SHP77 treated with DMSO at 0.1 percent for 48 hours (cell line): ENCODE measurements at regions not wholly inside any gene's neighbourhood (a gene's known extent, or its start where the extent isn't known, plus 50 kb on each side); places are given as distances from the start of the nearest gene placed in this dataset.
"Not testable (repeated sequence)": the region's sequence is repeated elsewhere in the genome, so short reads cannot be mapped to it uniquely, and the experiment has no call there.

Source experiments
- DNase-seq: peaks from one replicate; lab custom pipeline; 2025; lab: John Stamatoyannopoulos, UW

GRCh38 chr6:169923468-169924464 lies 172.3 kb downstream of the ERMARD start:
- DNase-seq = no peak

- DNase-seq = no peak
Measured at GRCh38 chr6:169921853-169922824, 170.7 kb downstream of the ERMARD start.

GRCh38 chr6:169921217-169921616 lies 169.8 kb downstream of the ERMARD start:
- DNase-seq = no peak

- no peak for DNase-seq
Measured at GRCh38 chr6:169920359-169921020, 169.1 kb downstream of the ERMARD start.

- DNase-seq = no peak
Measured at GRCh38 chr6:169918954-169919549, 167.6 kb downstream of the ERMARD start.

GRCh38 chr6:169918239-169918953 lies 167.0 kb downstream of the ERMARD start:
- peak; percentile 12 for DNase-seq

- DNase-seq = no peak
Measured at GRCh38 chr6:169917153-169917552, 165.7 kb downstream of the ERMARD start.

- DNase-seq = no peak
Measured at GRCh38 chr6:169915769-169916550, 164.5 kb downstream of the ERMARD start.

- DNase-seq = not testable (repeated sequence)
Measured at GRCh38 chr6:169913745-169914144, 162.3 kb downstream of the ERMARD start.

GRCh38 chr6:169913096-169913638 lies 161.7 kb downstream of the ERMARD start:
- DNase-seq = no peak

GRCh38 chr6:169912266-169913095 lies 161.1 kb downstream of the ERMARD start:
- no peak for DNase-seq

- no peak for DNase-seq
Measured at GRCh38 chr6:169911264-169912263, 160.1 kb downstream of the ERMARD start.

GRCh38 chr6:169909113-169909512 lies 157.7 kb downstream of the ERMARD start:
- DNase-seq = no peak

GRCh38 chr6:169908403-169908933 lies 157.0 kb downstream of the ERMARD start:
- no peak for DNase-seq

GRCh38 chr6:169907419-169908115 lies 156.1 kb downstream of the ERMARD start:
- DNase-seq = no peak

- no peak for DNase-seq
Measured at GRCh38 chr6:169906688-169907418, 155.4 kb downstream of the ERMARD start.
